ENCODE measurements at regions not wholly inside any gene's neighbourhood (a gene's known extent, or its start where the extent isn't known, plus 50 kb on each side); places are given as distances from the start of the nearest gene placed in this dataset.

GRCh38 chr4:38454284-38454683 is 209.7 kb upstream of the KLF3 start:
- Histone ChIP-seq H3K27ac (ENCODE audit: low read length) (no peak overlapping the region), H4K20me1 (ENCODE audit: insufficient read depth) (no peaks in the 10 kb centered on the region), H3K79me2 (replicated peaks; ENCODE audit: insufficient read depth, low read length) (no peaks in the 10 kb centered on the region), H3K27me3 (ENCODE audit: insufficient read depth, low read depth, low read length) (no peaks in the 10 kb centered on the region), H3K4me3 (ENCODE audit: low read length) (no peak overlapping the region), H3K9me2 (ENCODE audit: insufficient read depth, low read length) (no peaks in the 10 kb centered on the region), H3K36me3 (ENCODE audit: insufficient read depth, low read length) (no peaks in the 10 kb centered on the region), H3K9ac (ENCODE audit: low read length) (no peak overlapping the region), H2AFZ (ENCODE audit: low read depth, low read length) (no peak overlapping the region), H3F3A (ENCODE audit: insufficient read depth, low read length, poor library complexity, severe bottlenecking) (no peaks in the 10 kb centered on the region), H3K4me2 (ENCODE audit: low read length) (no peak overlapping the region), H3K9me3 (ENCODE audit: low read length) (no peaks in the 10 kb centered on the region)
- TF ChIP-seq EP300 (conservative IDR thresholded peaks at IDR 0.05; ENCODE audit: poor library complexity, severe bottlenecking) (no peak), CTCF (IDR thresholded peaks at IDR 0.05; ENCODE audit: poor library complexity, severe bottlenecking) (no peak), TAF1 (IDR thresholded peaks at IDR 0.05; ENCODE audit: low read depth) (no peak), MXI1 (conservative IDR thresholded peaks at IDR 0.05; ENCODE audit: poor library complexity, severe bottlenecking) (no peak), POLR2AphosphoS5 (IDR thresholded peaks at IDR 0.05) (no peak), REST (IDR thresholded peaks at IDR 0.05; ENCODE audit: borderline replicate concordance) (no peak), SMC3 (conservative IDR thresholded peaks at IDR 0.05; ENCODE audit: poor library complexity) (no peak), EZH2 (IDR thresholded peaks at IDR 0.05; ENCODE audit: borderline replicate concordance, insufficient read depth, low read length, poor library complexity, severe bottlenecking) (no peak), RAD21 (conservative IDR thresholded peaks at IDR 0.05) (no peak)

GRCh38 chr4:38455092-38455862 is 208.7 kb upstream of the KLF3 start:
- Histone ChIP-seq H3K27me3 (ENCODE audit: insufficient read depth, low read depth, low read length) (no peaks in the 10 kb centered on the region), H3F3A (ENCODE audit: insufficient read depth, low read length, poor library complexity, severe bottlenecking) (no peaks in the 10 kb centered on the region), H3K36me3 (ENCODE audit: insufficient read depth, low read length) (no peaks in the 10 kb centered on the region), H3K79me2 (replicated peaks; ENCODE audit: insufficient read depth, low read length) (no peaks in the 10 kb centered on the region), H2AFZ (ENCODE audit: low read depth, low read length) (no peak overlapping the region), H3K9me2 (ENCODE audit: insufficient read depth, low read length) (no peaks in the 10 kb centered on the region), H3K4me2 (ENCODE audit: low read length) (no peak overlapping the region), H4K20me1 (ENCODE audit: insufficient read depth) (no peaks in the 10 kb centered on the region), H3K27ac (ENCODE audit: low read length) (no peak overlapping the region), H3K9ac (ENCODE audit: low read length) (no peak overlapping the region), H3K4me3 (ENCODE audit: low read length) (no peak overlapping the region), H3K9me3 (ENCODE audit: low read length) (no peaks in the 10 kb centered on the region)
- TF ChIP-seq POLR2AphosphoS5 (IDR thresholded peaks at IDR 0.05) (no peak), REST (IDR thresholded peaks at IDR 0.05; ENCODE audit: borderline replicate concordance) (no peak), RAD21 (conservative IDR thresholded peaks at IDR 0.05) (no peak), MXI1 (conservative IDR thresholded peaks at IDR 0.05; ENCODE audit: poor library complexity, severe bottlenecking) (no peak), EZH2 (IDR thresholded peaks at IDR 0.05; ENCODE audit: borderline replicate concordance, insufficient read depth, low read length, poor library complexity, severe bottlenecking) (no peak), SMC3 (conservative IDR thresholded peaks at IDR 0.05; ENCODE audit: poor library complexity) (no peak), EP300 (conservative IDR thresholded peaks at IDR 0.05; ENCODE audit: poor library complexity, severe bottlenecking) (no peak), CTCF (IDR thresholded peaks at IDR 0.05; ENCODE audit: poor library complexity, severe bottlenecking) (no peak), TAF1 (IDR thresholded peaks at IDR 0.05; ENCODE audit: low read depth) (no peak)
